ENCODE measurements at regions not wholly inside any gene's neighbourhood (a gene's known extent, or its start where the extent isn't known, plus 50 kb on each side); places are given as distances from the start of the nearest gene placed in this dataset.

DNA sequence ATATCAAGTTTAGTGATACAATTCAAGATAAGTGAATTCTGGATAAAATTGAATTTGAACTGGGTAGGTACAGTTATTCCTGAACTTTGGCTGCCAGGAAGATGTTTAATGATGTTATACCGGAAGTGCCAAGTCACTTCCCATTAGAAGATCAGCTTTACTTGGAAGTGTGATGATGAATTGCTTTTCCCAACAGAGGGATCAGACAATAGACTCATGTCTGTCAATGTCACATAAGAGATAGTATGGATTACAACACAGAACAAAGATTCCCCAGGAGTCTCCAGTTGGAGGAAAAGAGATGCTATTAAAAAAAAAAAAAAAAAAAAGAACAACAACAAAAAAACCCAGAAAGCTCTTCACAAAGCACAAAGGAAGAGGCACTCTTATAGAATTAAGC lies 497.9 kb upstream of the EPHA7 start:
- H3K4me3 ChIP-seq (replicated peaks; ENCODE audit: low read depth, low read length): no peak overlapping the region
- no peak for DNase-seq (ENCODE audit: extremely low read depth, low read depth)
- TF ChIP-seq, protein P1, sequence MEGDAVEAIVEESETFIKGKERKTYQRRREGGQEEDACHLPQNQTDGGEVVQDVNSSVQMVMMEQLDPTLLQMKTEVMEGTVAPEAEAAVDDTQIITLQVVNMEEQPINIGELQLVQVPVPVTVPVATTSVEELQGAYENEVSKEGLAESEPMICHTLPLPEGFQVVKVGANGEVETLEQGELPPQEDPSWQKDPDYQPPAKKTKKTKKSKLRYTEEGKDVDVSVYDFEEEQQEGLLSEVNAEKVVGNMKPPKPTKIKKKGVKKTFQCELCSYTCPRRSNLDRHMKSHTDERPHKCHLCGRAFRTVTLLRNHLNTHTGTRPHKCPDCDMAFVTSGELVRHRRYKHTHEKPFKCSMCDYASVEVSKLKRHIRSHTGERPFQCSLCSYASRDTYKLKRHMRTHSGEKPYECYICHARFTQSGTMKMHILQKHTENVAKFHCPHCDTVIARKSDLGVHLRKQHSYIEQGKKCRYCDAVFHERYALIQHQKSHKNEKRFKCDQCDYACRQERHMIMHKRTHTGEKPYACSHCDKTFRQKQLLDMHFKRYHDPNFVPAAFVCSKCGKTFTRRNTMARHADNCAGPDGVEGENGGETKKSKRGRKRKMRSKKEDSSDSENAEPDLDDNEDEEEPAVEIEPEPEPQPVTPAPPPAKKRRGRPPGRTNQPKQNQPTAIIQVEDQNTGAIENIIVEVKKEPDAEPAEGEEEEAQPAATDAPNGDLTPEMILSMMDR (IDR thresholded peaks at IDR 0.05; ENCODE audit: low read depth, low read length, missing control alignments): no peak

DNA sequence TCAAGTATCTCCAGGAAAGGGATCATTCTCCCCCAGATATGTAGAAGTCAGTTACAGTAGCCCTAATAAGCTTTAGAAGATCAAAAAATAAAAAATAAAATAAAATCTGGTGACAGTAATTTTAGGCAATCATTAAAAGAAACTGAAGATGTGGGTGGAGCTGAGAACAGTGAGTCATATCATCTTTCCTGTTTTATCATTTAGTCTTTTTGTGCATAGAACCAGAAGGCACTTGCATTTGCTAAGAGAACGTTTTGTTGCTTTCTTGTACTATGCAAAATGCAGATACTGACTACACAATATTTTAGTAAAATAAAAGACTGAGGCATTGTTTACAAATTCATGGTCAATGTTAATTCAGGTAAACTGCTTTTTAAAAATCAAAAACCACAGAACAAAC lies 497.4 kb upstream of the EPHA7 start:
- TF ChIP-seq, protein P1 (IDR thresholded peaks at IDR 0.05; ENCODE audit: low read depth, low read length, missing control alignments): no peak
- no peak for DNase-seq (ENCODE audit: extremely low read depth, low read depth)
- no peak overlapping the region for H3K4me3 ChIP-seq (replicated peaks; ENCODE audit: low read depth, low read length)

- DNase-seq (ENCODE audit: extremely low read depth, low read depth): no peak
- no peak overlapping the region for H3K4me3 ChIP-seq (replicated peaks; ENCODE audit: low read depth, low read length)
- TF ChIP-seq, protein P1 (IDR thresholded peaks at IDR 0.05; ENCODE audit: low read depth, low read length, missing control alignments): no peak
Observed at GRCh38 chr6:93915961-93916360, 496.6 kb upstream of the EPHA7 start.

- TF ChIP-seq, protein P1 (IDR thresholded peaks at IDR 0.05; ENCODE audit: low read depth, low read length, missing control alignments): no peak
- DNase-seq (ENCODE audit: extremely low read depth, low read depth): no peak
- no peak overlapping the region for H3K4me3 ChIP-seq (replicated peaks; ENCODE audit: low read depth, low read length)
Observed at GRCh38 chr6:93902517-93902916, 483.2 kb upstream of the EPHA7 start.

GRCh38 chr6:93900142-93900541 lies 480.8 kb upstream of the EPHA7 start:
- TF ChIP-seq, protein P1 (IDR thresholded peaks at IDR 0.05; ENCODE audit: low read depth, low read length, missing control alignments): no peak
- no peak overlapping the region for H3K4me3 ChIP-seq (replicated peaks; ENCODE audit: low read depth, low read length)
- DNase-seq (ENCODE audit: extremely low read depth, low read depth): no peak

DNA sequence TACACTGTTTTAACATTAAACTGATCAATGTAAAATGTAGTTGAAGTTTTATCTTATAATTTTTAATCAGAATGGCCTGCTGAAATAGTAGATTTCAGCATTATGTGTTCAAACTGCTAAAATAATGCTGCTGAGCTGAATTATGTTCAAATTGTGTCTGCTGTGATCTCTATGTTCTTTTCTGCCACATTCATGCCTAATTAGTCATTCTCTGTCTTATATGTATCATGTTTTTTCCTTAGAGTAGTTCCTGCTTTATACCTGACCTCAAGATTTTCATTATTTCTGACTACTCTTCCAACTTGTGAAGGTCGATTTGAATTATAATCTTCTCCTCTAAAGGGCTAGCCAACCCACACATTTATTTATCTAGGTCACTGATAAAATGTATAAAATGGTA lies 476.7 kb upstream of the EPHA7 start:
- no peak overlapping the region for H3K4me3 ChIP-seq (replicated peaks; ENCODE audit: low read depth, low read length)
- TF ChIP-seq, protein P1 (IDR thresholded peaks at IDR 0.05; ENCODE audit: low read depth, low read length, missing control alignments): no peak
- no peak for DNase-seq (ENCODE audit: extremely low read depth, low read depth)

DNA sequence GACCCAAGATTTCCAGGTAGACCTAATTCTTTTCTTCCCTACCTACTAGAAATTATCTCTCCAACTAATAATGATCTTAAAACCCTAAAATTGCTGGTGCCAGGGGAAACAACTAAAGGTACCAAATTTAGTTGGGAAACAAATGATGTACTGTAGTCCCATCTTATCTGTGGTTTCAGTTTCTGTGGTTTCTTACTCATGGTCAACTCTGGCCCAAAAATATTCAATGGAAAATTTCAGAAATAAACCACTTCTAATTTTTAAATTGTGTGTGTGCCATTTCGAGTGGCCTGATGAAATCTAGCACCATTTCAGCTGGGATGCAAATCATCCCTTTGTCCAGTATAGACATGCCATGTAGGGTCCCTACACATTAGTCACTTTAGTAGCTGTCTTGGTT lies 475.2 kb upstream of the EPHA7 start:
- TF ChIP-seq, protein P1 (IDR thresholded peaks at IDR 0.05; ENCODE audit: low read depth, low read length, missing control alignments): no peak
- DNase-seq (ENCODE audit: extremely low read depth, low read depth): no peak
- H3K4me3 ChIP-seq (replicated peaks; ENCODE audit: low read depth, low read length): no peak overlapping the region
